GM18508 (cell line): ENCODE measurements at regions not wholly inside any gene's neighbourhood (a gene's known extent, or its start where the extent isn't known, plus 50 kb on each side); places are given as distances from the start of the nearest gene placed in this dataset.

ENCODE experiments used
- ATAC-seq: cut with Tn5 transposase; IDR thresholded peaks from one replicate; pipeline ENCODE4 v1.9.1; 2021; ENCODE audit warnings: moderate number of reproducible peaks; ENCODE audit not compliant: insufficient read depth, unreplicated experiment

DNA sequence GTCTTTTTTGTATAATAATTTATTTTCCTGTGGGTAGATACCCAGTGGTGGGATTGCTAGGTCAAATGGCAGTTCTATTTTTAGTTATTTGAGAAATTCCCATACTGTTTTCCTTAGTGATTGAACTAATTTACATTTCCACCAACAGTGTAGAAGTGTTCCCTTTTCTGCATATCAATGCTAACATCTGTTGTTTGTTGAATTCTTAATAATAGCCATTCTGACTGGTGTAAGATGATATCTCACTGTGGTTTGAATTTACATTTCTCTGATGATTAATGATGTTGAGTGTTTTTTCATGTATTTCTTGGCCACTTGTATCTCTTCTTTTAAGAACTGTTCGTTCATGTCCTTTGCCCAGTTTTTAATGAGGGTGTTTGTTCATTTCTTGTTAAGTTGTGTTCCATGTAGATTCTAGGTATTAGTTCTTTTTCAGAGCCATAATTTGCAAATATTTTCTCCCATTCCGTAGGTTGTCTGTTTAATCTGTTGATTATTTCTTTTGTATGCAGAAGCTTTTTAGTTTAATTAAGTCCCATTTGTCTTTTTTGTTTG is 713.3 kb upstream of the EPHA6 start:
- ATAC-seq, result no peak

DNA sequence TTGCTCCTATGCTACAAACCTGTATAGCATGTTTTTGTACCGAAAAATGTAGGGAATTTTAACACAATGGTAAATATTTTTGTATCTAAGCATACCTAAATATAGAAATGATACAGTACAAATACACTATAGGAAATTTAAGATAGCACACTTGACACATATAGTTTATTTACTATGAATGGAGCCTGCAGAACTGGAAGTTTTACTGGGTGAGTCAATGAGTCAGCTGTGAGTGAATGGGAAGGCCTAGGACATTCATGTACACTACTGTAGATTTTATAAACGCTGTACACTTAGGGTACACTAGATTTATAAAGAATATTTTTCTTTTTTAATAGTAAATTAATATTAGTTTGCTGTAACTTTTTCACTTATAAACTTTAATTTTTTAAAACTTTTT is 707.7 kb upstream of the EPHA6 start:
- ATAC-seq, result no peak
